ENCODE measurements at regions not wholly inside any gene's neighbourhood (a gene's known extent, or its start where the extent isn't known, plus 50 kb on each side); places are given as distances from the start of the nearest gene placed in this dataset.

DNA sequence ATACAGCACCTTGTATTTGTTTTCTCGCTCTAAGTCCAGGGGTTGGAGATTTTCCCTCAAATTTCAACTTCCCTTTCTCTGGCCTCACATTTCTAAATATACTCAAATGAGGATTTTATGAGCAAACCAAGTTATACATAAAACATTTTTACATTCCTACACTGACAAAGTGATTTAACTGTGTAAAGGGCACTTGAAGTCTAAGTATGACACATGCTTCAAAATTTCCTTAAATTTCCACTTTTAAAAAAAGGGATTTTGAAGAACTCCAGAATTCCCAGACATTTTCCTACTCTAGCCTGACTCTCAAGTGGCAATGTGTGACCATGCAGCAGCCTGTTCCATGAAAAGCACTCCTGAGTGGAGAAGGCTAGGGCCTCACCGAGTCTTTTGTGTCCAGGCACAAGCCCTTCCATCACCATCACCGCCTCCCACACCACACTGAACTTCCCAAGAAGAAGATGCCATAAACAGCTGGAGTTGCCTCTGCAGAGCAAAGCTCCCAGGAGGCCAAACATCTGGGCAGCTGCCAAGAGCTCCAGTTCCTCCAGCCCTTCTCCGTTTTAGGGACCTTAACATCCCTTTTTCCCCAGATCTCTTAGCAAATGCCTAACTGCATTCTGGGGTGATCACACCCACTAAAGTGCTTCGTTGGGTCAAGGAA lies 68.9 kb downstream of the NCR2 start:
- DNase-seq (ENCODE audit: low read depth) = no peak
- TF ChIP-seq, protein P1, sequence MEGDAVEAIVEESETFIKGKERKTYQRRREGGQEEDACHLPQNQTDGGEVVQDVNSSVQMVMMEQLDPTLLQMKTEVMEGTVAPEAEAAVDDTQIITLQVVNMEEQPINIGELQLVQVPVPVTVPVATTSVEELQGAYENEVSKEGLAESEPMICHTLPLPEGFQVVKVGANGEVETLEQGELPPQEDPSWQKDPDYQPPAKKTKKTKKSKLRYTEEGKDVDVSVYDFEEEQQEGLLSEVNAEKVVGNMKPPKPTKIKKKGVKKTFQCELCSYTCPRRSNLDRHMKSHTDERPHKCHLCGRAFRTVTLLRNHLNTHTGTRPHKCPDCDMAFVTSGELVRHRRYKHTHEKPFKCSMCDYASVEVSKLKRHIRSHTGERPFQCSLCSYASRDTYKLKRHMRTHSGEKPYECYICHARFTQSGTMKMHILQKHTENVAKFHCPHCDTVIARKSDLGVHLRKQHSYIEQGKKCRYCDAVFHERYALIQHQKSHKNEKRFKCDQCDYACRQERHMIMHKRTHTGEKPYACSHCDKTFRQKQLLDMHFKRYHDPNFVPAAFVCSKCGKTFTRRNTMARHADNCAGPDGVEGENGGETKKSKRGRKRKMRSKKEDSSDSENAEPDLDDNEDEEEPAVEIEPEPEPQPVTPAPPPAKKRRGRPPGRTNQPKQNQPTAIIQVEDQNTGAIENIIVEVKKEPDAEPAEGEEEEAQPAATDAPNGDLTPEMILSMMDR (conservative IDR thresholded peaks at IDR 0.05; ENCODE audit: control insufficient read depth, insufficient read depth, low read depth, low read length) = no peak
- H3K4me3 ChIP-seq (ENCODE audit: control insufficient read depth, low read depth, low read length) = no peak overlapping the region

DNA sequence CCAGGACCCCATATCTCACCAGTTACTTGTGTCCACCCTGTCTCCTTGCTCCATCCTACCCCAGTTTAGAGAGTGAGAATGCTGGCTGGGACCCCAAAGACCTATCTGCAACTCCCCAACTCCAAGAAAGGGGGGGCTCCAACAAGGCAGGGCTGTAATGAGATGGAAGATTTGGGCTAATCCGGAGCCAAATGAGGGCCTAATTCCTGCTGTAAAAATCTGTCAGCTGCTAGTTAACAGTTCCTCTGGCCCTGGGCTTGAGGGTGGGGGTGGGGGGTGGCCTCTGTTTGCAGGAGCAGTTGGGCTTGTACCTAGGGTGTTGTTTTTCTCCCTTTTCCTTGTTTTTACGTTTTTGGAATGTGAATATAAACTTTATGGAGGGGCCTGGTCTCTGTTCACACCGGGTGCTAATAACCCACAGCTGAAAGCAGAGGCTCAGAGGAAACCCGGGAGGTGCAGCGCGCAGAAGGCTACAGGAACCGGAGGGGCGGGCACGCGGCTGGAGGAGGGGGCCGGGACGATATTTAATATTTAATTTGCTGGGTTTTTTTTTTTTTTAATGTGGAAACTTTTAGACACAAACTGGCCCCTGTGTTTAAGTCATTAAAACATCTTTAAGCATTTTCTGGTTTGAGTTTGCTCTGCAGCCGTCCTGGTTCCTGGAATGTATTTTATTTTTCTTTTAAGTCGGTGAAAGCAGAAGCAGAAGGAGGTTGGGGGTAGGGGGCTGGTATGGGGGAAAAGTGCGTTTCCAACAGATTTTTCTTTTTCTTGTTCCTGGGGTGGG lies 70.7 kb downstream of the NCR2 start:
- H3K4me3 ChIP-seq (ENCODE audit: control insufficient read depth, low read depth, low read length) = no peak overlapping the region
- TF ChIP-seq, protein P1 (conservative IDR thresholded peaks at IDR 0.05; ENCODE audit: control insufficient read depth, insufficient read depth, low read depth, low read length) = no peak
- no peak for DNase-seq (ENCODE audit: low read depth)

DNA sequence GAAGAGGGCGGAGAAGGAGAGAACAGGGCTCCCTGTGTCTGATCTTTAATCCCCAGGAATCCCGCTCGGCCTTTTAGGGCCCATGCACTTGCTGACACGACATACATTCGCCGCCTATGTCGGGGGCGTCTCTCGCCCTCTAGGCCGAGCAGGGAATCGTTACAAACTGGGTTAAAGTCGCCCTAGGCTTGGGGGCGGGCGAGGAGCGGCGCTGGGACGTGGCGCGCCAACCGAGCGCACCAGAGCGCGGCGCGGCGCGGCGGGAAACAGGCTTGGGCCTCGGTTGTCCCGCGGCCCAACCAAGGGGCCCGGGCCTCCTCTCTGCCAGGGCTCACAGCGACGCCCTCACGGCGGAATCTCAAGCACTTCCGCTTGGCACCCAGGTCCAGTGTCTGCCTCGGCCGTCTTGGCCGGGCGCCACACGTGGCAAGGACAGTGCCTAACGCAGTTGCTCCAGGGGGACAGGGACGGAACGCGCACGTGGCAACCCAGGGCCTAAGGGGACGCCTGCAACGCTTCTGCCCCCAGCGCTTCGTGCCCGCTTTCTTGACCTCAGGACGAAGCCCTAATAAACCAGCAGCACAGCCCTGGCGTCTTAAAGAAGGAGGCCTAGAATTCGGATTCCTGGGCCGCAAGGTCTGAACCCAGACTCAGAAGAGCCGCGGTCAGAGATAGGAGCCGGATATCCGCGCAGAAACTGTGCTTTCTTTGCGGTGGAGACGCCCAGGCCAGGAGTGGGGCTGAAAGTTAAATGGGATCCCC lies 71.5 kb downstream of the NCR2 start:
- no peak for DNase-seq (ENCODE audit: low read depth)
- H3K4me3 ChIP-seq (ENCODE audit: control insufficient read depth, low read depth, low read length) = no peak overlapping the region
- TF ChIP-seq, protein P1 (conservative IDR thresholded peaks at IDR 0.05; ENCODE audit: control insufficient read depth, insufficient read depth, low read depth, low read length) = no peak

DNA sequence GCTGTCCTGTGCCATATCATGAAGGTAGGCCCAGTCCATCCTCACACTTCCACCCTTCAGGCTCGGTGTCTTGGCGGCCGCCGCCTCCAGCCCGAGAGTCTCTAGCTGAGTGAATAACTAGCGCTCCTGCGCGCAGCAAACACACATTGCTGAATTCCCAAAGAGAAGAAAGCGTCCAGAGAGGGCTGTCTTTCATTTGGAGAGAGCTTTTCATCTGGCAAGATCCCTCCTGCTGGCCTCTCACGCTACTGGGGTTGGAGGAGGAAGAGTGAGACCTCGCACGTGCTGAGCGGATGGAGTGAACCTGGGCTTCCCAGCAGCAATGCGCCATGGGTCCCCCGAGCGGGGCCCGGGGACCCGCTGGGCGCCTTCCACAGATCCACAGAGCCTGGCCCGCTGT lies 73.2 kb downstream of the NCR2 start:
- no peak overlapping the region for H3K4me3 ChIP-seq (ENCODE audit: control insufficient read depth, low read depth, low read length)
- DNase-seq (ENCODE audit: low read depth) = no peak
- TF ChIP-seq, protein P1 (conservative IDR thresholded peaks at IDR 0.05; ENCODE audit: control insufficient read depth, insufficient read depth, low read depth, low read length) = no peak

DNA sequence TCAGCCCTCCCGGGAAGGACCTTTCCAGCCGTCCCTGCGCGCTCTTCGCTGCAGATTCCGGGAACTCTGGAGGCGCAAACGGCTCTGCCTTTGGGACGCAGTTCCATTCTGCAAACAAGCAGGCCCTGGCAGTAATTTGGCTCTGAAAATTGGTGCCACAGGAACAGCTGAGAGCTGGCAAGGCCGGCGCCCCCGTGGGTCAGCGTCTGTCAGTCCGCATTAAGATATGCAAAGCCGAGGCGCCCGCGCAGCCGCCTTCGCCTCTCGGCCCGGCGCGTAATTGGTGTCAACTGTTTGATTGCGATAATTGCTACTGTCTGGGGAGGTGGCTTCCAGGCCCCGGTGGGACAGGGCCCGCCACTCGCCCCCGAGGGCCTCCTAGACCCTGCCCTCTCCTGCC lies 73.6 kb downstream of the NCR2 start:
- DNase-seq (ENCODE audit: low read depth) = no peak
- no peak overlapping the region for H3K4me3 ChIP-seq (ENCODE audit: control insufficient read depth, low read depth, low read length)
- TF ChIP-seq, protein P1 (conservative IDR thresholded peaks at IDR 0.05; ENCODE audit: control insufficient read depth, insufficient read depth, low read depth, low read length) = no peak

DNA sequence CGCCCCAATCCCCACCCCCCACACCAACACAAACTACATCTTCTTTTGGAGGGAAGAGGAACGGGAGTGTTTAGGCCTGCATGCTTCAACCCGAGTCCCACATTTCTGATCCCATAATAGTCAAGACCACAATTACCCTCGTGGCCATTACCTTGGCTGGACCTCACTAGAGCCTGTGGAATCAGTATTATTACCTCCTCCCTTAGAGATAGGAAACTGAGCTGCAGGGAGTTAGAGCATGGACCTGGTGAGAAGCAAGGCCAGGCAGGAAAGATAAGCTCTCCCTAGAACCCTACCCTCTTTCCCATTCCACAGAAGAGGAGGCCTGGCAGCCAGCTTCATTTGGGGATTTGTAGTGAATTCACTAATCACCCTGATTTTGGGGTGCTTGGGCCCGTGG lies 74.1 kb downstream of the NCR2 start:
- no peak for DNase-seq (ENCODE audit: low read depth)
- TF ChIP-seq, protein P1 (conservative IDR thresholded peaks at IDR 0.05; ENCODE audit: control insufficient read depth, insufficient read depth, low read depth, low read length) = no peak
- no peak overlapping the region for H3K4me3 ChIP-seq (ENCODE audit: control insufficient read depth, low read depth, low read length)
